Right kidney (tissue), 1 donor: ENCODE measurements at regions not wholly inside any gene's neighbourhood (a gene's known extent, or its start where the extent isn't known, plus 50 kb on each side); places are given as distances from the start of the nearest gene placed in this dataset.
A peak's percentile ranks its signal among the peaks of the same experiment; 100 is the strongest.

ENCODE experiments used
- DNase-seq: peaks from one replicate; pipeline ENCODE4 v3.0.0-alpha.2; 2016

DNA sequence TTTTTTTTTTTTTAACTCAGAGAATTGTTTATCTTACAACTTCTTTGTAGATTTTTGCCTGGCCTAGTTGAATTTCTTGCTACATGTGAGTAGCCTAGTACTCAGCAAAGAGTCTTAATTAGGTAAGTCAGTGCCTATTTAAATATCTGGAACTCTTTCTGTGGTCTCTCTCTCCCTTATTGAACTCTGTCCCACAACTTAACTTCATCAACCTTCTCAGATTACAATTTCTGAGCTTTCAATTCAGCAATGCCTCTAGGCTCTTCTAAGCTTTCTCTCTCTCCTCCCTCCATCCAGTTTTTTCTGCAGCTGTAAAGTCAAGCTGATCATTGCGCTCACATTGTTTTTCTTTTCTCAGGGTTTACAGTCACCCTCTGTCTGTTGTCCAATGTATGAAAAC is 517.6 kb upstream of the ROBO1 start:
- peak; percentile 7 for DNase-seq

GRCh38 chr3:80283783-80284182 is 516.0 kb upstream of the ROBO1 start:
- DNase-seq: no peak

GRCh38 chr3:80278056-80278455 is 510.3 kb upstream of the ROBO1 start:
- no peak for DNase-seq

- no peak for DNase-seq
Measured at GRCh38 chr3:80275120-80275519, 507.3 kb upstream of the ROBO1 start.

DNA sequence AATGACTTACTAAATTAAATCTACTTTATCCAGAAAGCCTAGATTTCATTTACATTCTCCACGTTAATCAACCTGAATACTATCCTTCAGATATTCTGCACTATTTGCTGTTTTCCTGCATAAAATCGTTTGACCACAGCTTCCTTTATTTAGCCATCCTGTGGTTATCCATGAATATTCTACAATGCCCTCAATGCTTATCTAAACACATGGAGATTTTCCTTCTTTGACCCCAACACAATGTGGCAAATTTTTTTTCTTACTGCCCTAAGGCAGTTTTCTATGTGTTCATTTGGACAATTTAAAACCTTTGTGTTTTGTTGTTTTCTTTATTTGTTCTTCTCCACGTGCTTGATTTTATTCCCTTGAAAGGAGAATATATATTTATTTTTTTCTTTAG is 495.5 kb upstream of the ROBO1 start:
- no peak for DNase-seq

DNA sequence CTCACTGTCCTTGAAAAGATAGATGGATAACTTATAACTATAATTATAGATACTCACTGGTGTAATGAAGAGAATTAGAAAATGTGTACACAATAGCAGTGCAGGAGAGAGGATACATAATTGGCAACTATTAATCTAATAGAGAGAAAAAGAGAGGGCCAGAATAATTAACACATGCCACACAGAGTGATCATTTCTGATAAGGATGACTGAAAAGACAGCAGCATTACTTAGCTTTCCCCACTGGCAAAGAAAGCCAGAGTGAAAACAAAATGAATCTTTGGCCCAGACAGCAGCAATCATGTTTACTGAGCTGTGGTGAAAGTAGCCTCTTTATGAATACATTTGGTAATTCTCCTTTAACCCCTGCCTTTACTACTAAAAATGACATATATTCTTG is 493.3 kb upstream of the ROBO1 start:
- DNase-seq: no peak

DNA sequence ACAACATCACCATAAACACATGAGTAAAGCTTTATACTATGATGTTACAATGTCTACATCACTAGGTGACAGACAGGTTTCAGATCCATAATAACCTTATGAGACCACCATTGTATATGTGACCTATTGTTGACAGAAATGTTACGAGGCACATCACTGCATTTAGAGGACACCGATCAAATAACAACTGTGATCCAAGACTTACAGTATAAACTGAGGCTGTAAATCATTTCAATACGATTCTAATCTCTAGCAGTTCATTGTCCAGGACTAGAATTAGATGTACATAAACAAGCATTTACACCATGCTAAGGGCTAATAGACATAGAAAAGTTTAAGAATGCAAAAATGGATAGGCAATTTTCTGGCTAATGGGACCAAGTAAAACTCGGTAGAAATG is 491.9 kb upstream of the ROBO1 start:
- DNase-seq: no peak

- DNase-seq: no peak
Measured at GRCh38 chr3:80252113-80252512, 484.3 kb upstream of the ROBO1 start.

GRCh38 chr3:80247766-80248165 is 480.0 kb upstream of the ROBO1 start:
- no peak for DNase-seq

DNA sequence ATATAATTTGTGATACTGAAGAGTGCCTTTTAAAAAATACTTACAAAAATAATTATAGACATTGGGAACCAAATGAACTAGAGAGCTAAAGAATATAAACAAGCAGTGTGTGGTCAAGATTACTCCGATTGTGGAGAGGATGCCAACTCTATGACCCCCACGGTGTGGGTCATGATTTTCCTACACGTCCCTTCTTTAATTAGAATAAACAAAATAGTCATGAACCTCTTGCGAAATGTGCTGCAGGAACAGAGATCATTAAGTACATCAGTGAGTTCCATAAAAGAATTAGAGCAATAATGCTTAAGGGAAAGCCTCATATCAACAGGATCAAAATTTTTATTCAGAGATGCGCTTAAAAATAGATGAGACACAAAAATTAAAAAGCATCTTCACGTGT is 476.6 kb upstream of the ROBO1 start:
- no peak for DNase-seq

GRCh38 chr3:80241791-80242190 is 474.0 kb upstream of the ROBO1 start:
- no peak for DNase-seq

- DNase-seq: no peak
Measured at GRCh38 chr3:80239301-80239700, 471.5 kb upstream of the ROBO1 start.

DNA sequence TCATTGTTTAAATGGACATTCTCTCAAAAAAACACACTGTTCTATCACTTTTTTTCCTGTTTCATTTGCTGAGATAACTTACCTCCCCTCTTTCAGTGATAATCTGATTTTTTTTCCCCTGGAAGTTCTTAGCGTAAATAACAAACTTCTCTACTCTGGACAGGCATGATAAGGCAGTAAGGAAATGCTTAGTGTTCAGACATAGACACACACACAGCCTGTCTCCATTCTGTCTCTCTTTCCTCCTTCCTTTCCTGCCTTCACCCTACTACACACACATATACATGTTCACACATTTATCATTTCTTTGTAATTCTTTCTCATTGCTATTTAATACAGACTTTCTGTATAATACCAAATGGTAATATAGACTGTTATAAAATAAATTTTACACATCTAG is 470.8 kb upstream of the ROBO1 start:
- DNase-seq: no peak

DNA sequence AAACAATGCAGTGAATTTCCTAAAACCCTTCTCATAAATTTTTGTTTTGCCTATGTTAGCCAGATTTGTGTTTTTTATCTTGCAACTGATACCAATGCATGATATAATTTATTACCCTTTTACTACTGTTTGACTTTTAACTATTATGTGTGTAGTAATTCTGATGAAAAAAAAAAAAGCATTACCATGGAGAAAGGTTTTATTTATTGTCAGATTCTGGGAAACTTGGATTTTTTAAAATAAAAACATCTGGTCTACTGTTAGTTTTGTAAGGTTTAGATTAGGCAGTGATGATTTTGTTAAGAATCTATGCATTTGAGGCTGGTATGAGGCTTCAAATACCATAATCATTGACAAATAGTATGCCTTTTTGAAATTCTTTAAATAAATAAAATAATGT is 470.4 kb upstream of the ROBO1 start:
- no peak for DNase-seq

DNA sequence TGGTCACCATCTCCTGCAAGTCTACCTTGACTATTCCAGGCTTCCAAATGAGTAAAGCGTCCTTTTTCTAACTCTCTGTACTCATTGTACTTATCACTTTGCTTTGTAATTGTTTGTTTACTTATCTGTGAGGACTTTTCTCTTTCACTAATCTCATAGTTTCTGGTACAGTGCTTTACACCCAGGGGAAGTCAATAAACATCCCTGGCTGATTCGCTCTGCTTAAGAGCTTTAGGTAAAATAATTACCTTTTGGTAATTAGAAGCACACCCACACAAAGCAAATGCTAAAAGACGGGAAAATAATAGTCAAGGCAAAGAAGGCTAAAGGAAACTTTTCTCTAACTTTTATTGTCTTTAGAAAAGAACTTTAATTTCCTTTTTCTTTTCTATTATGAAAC is 466.9 kb upstream of the ROBO1 start:
- no peak for DNase-seq

- no peak for DNase-seq
Measured at GRCh38 chr3:80233576-80233975, 465.8 kb upstream of the ROBO1 start.

GRCh38 chr3:80232760-80233159 is 465.0 kb upstream of the ROBO1 start:
- DNase-seq: no peak

DNA sequence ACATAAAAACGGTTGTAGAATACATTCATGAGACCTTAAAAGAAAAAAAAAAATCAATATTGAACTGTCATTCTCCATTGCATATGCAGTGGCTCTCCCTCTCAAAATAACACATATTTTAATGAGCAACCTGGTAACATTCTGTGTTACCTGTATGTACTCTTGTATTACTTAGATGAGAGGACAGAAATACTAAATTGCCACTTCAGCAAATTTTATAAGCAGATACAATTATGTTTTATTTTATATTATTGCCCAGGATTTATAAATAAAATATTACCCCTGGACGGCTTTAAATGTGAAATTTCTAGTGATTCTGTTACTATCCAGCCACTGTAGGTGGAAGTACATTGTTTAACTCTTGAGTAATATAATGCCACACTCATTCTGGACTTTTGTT is 463.2 kb upstream of the ROBO1 start:
- DNase-seq: no peak

GRCh38 chr3:80227216-80227615 is 459.4 kb upstream of the ROBO1 start:
- no peak for DNase-seq

- no peak for DNase-seq
Measured at GRCh38 chr3:80215191-80215590, 447.4 kb upstream of the ROBO1 start.

- DNase-seq: no peak
Measured at GRCh38 chr3:80213086-80213485, 445.3 kb upstream of the ROBO1 start.

DNA sequence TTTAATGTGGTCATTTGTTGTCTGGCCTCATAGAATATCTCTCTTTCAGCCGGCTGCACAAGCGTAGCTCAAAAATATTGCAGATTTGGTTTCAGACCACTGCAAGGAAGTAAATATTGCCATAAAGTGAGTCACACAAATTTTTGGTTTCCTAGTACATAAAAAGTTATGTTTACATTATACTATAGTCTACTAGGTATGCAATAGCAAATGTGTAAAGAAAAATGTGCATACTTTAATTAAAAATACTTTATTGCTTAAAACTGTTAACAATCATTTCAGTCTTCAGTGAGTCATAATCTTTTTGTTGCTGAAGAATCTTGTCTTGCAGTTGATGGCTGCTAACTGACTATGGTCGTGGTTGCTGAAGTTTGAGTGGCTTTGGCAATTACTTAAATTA is 425.1 kb upstream of the ROBO1 start:
- no peak for DNase-seq

GRCh38 chr3:80190051-80190450 is 422.3 kb upstream of the ROBO1 start:
- peak; percentile 3 for DNase-seq

GRCh38 chr3:80187981-80188380 is 420.2 kb upstream of the ROBO1 start:
- DNase-seq: no peak

GRCh38 chr3:80159990-80160506 is 392.2 kb upstream of the ROBO1 start:
- DNase-seq: no peak

DNA sequence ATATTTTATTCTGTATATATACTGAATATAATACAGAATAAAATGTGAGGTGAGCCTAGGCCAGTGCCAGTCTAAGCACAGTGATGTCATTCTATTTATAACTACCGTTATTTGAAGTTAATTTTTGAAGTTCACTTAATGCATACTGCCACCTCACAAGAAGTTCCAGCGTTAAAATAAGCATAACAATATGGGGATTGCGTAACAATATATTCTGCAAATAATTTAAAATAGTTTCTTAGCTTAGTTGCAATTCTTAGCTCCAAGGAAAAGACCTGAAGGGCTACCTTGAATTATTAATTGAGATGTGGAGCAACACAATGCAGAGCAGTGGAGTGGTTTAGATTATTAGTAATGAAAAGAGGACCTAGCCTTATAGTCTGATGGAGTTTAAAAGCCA is 390.5 kb upstream of the ROBO1 start:
- no peak for DNase-seq
